ENCODE measurements at regions not wholly inside any gene's neighbourhood (a gene's known extent, or its start where the extent isn't known, plus 50 kb on each side); places are given as distances from the start of the nearest gene placed in this dataset.

GRCh38 chr12:127262615-127263014, 1004.4 kb upstream of the TMEM132C start:
- TF ChIP-seq EZH2phosphoT487 (IDR thresholded peaks at IDR 0.05; ENCODE audit: borderline replicate concordance, low read depth, low read length): no peak
- TF ChIP-seq CTCF (conservative IDR thresholded peaks at IDR 0.05; ENCODE audit: low read length): no peak
- BruUV-seq (replicated peaks): no TSS peak
- H3K4me2 ChIP-seq (ENCODE audit: low read length): no peak overlapping the region
- CTCF ChIA-PET (ENCODE audit: unreplicated experiment): no interaction called here
- H4K20me1 ChIP-seq (ENCODE audit: insufficient read depth, low read length): no peaks in the 10 kb centered on the region
- no peaks in the 10 kb centered on the region for H3K79me2 ChIP-seq (ENCODE audit: insufficient read depth, low read depth, low read length)
- no peak overlapping the region for H3K27ac ChIP-seq (ENCODE audit: low read depth, low read length, poor library complexity, severe bottlenecking)
- POLR2A ChIA-PET: interaction anchor here (0.6 kb wide), 1 partner anchor 68 kb away, joined by 4 read pairs; no protein-coding TSS in a partner anchor
- H3K4me3 ChIP-seq (ENCODE audit: low read depth, low read length, poor library complexity, severe bottlenecking): no peak overlapping the region
- H2AFZ ChIP-seq (ENCODE audit: low read length): no peak overlapping the region
- H3K9me2 ChIP-seq (ENCODE audit: insufficient read depth, low read length): no peaks in the 10 kb centered on the region
- H3K36me3 ChIP-seq (ENCODE audit: insufficient read depth, low read length): no peaks in the 10 kb centered on the region
- H3K4me1 ChIP-seq (ENCODE audit: insufficient read depth, low read length, poor library complexity, severe bottlenecking): no peaks in the 10 kb centered on the region
- no peak for DNase-seq (ENCODE audit: low spot score)
- intact Hi-C loops (cut with micrococcal nuclease; ENCODE audit: unreplicated experiment): no loop called here
- no peaks in the 10 kb centered on the region for H3K9me3 ChIP-seq (ENCODE audit: low read length)

- BruUV-seq (replicated peaks): no TSS peak
- Histone ChIP-seq H3K9me3 (ENCODE audit: low read length) (no peaks in the 10 kb centered on the region), H3K4me1 (ENCODE audit: insufficient read depth, low read length, poor library complexity, severe bottlenecking) (no peaks in the 10 kb centered on the region), H2AFZ (ENCODE audit: low read length) (no peak overlapping the region), H3K9me2 (ENCODE audit: insufficient read depth, low read length) (no peaks in the 10 kb centered on the region), H3K79me2 (ENCODE audit: insufficient read depth, low read depth, low read length) (no peaks in the 10 kb centered on the region), H3K36me3 (ENCODE audit: insufficient read depth, low read length) (no peaks in the 10 kb centered on the region), H3K4me2 (ENCODE audit: low read length) (no peak overlapping the region), H3K4me3 (ENCODE audit: low read depth, low read length, poor library complexity, severe bottlenecking) (no peak overlapping the region), H3K27ac (ENCODE audit: low read depth, low read length, poor library complexity, severe bottlenecking) (no peak overlapping the region), H4K20me1 (ENCODE audit: insufficient read depth, low read length) (no peaks in the 10 kb centered on the region)
- intact Hi-C loops (cut with micrococcal nuclease; ENCODE audit: unreplicated experiment): no loop called here
- ChIA-PET POLR2A (no interaction called here), CTCF (ENCODE audit: unreplicated experiment) (no interaction called here)
- no peak for TF ChIP-seq EZH2phosphoT487 (IDR thresholded peaks at IDR 0.05; ENCODE audit: borderline replicate concordance, low read depth, low read length)
- TF ChIP-seq CTCF (conservative IDR thresholded peaks at IDR 0.05; ENCODE audit: low read length): no peak
- DNase-seq (ENCODE audit: low spot score): no peak
Measured at GRCh38 chr12:127263621-127264020, 1003.3 kb upstream of the TMEM132C start.

DNA sequence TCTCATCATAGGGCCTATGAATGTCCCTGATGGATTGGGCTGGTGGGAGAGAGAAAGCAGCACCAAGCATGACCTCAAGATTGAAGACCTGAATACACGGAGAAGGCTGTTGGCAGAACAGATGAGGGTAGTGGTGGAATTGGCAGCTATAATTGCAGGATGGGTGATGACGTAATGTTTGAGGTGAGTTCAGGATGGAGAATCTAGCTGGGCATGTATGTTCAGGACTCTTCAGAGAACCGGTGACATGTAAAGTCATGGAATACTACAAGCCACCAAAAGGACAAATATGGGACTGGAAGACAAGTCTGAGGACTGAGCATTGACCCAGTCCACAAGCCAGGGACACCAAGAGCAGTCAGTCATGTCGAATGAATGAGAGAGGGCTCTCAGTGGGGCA, 999.8 kb upstream of the TMEM132C start:
- Histone ChIP-seq H3K4me2 (ENCODE audit: low read length) (no peak overlapping the region), H4K20me1 (ENCODE audit: insufficient read depth, low read length) (no peaks in the 10 kb centered on the region), H3K9me2 (ENCODE audit: insufficient read depth, low read length) (no peaks in the 10 kb centered on the region), H3K9me3 (ENCODE audit: low read length) (no peaks in the 10 kb centered on the region), H3K4me3 (ENCODE audit: low read depth, low read length, poor library complexity, severe bottlenecking) (no peak overlapping the region), H3K36me3 (ENCODE audit: insufficient read depth, low read length) (no peaks in the 10 kb centered on the region), H3K4me1 (ENCODE audit: insufficient read depth, low read length, poor library complexity, severe bottlenecking) (no peaks in the 10 kb centered on the region), H3K27ac (ENCODE audit: low read depth, low read length, poor library complexity, severe bottlenecking) (no peak overlapping the region), H3K79me2 (ENCODE audit: insufficient read depth, low read depth, low read length) (no peaks in the 10 kb centered on the region), H2AFZ (ENCODE audit: low read length) (no peak overlapping the region)
- BruUV-seq (replicated peaks): no TSS peak
- no peak for TF ChIP-seq CTCF (conservative IDR thresholded peaks at IDR 0.05; ENCODE audit: low read length)
- no peak for TF ChIP-seq EZH2phosphoT487 (IDR thresholded peaks at IDR 0.05; ENCODE audit: borderline replicate concordance, low read depth, low read length)
- intact Hi-C loops (cut with micrococcal nuclease; ENCODE audit: unreplicated experiment): no loop called here
- no peak for DNase-seq (ENCODE audit: low spot score)
- ChIA-PET POLR2A (no interaction called here), CTCF (ENCODE audit: unreplicated experiment) (no interaction called here)
